ENCODE measurements at regions not wholly inside any gene's neighbourhood (a gene's known extent, or its start where the extent isn't known, plus 50 kb on each side); places are given as distances from the start of the nearest gene placed in this dataset.

GRCh38 chr12:60760965-60761364 lies 1165.1 kb downstream of the SLC16A7 start:
- TF ChIP-seq CTCF (tag by site-specific recombination; IDR thresholded peaks at IDR 0.05) (no peak), ZNF184 (tag by site-specific recombination; IDR thresholded peaks at IDR 0.05) (no peak), ZNF837 (tag by site-specific recombination; IDR thresholded peaks at IDR 0.05) (no peak), ZBTB44 (tag by site-specific recombination; IDR thresholded peaks at IDR 0.05) (no peak), ZNF549 (tag by site-specific recombination; IDR thresholded peaks at IDR 0.05) (no peak), ZNF175 (tag by site-specific recombination; IDR thresholded peaks at IDR 0.05) (no peak), ZNF211 (tag by site-specific recombination; IDR thresholded peaks at IDR 0.05; ENCODE audit: low read depth) (no peak), ZNF548 (tag by site-specific recombination; IDR thresholded peaks at IDR 0.05) (no peak), ZNF341 (tag by site-specific recombination; IDR thresholded peaks at IDR 0.05; ENCODE audit: low read depth) (no peak), BCL6B (tag by site-specific recombination; IDR thresholded peaks at IDR 0.05) (no peak), ZNF658 (tag by site-specific recombination; IDR thresholded peaks at IDR 0.05) (no peak), MYNN (tag by site-specific recombination; IDR thresholded peaks at IDR 0.05; ENCODE audit: borderline replicate concordance) (no peak)

All from HEK293 (cell line).